ENCODE measurements at regions not wholly inside any gene's neighbourhood (a gene's known extent, or its start where the extent isn't known, plus 50 kb on each side); places are given as distances from the start of the nearest gene placed in this dataset.
"Not testable (repeated sequence)": the region's sequence is repeated elsewhere in the genome, so short reads cannot be mapped to it uniquely, and the experiment has no call there.

DNA sequence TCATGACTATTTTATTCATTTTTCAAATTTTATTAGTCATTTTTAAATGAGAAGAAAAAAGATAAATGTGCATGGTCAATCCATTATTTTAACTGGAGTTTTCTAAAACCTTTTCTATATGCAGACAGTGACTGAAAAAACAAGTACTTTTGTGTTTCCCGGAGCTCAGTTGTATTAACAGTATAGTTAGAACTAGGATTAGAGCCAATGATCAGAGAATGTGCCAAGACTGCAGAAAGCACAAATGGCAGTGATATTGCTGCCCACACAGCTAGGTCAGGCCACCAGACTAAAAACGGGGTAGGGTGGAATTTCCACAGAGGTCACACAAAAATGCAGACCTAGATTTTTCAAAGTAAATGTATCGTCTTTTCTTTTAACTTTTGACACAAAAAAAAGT lies 163.1 kb upstream of the GRIK3 start:
- H3K36me3 Mint-ChIP-seq (ENCODE audit: low read depth), result no peaks in the 10 kb centered on the region
- no peak overlapping the region for H3K27ac Mint-ChIP-seq
- POLR2A ChIA-PET, result interaction anchor here (0.7 kb wide), 1 partner anchor 391 kb away, joined by 3 read pairs; no protein-coding TSS in a partner anchor
- CTCF ChIA-PET, result no interaction called here
- DNase-seq (no peak), ATAC-seq (no peak)
- TF ChIP-seq, protein P1, sequence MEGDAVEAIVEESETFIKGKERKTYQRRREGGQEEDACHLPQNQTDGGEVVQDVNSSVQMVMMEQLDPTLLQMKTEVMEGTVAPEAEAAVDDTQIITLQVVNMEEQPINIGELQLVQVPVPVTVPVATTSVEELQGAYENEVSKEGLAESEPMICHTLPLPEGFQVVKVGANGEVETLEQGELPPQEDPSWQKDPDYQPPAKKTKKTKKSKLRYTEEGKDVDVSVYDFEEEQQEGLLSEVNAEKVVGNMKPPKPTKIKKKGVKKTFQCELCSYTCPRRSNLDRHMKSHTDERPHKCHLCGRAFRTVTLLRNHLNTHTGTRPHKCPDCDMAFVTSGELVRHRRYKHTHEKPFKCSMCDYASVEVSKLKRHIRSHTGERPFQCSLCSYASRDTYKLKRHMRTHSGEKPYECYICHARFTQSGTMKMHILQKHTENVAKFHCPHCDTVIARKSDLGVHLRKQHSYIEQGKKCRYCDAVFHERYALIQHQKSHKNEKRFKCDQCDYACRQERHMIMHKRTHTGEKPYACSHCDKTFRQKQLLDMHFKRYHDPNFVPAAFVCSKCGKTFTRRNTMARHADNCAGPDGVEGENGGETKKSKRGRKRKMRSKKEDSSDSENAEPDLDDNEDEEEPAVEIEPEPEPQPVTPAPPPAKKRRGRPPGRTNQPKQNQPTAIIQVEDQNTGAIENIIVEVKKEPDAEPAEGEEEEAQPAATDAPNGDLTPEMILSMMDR (IDR thresholded peaks at IDR 0.05), result no peak
- intact Hi-C loops (cut with micrococcal nuclease), result no loop called here
- H3K4me1 Mint-ChIP-seq (ENCODE audit: low read depth), result no peaks in the 10 kb centered on the region
- peaks cover 28% of the 10 kb centered on the region for H3K27me3 Mint-ChIP-seq
- peaks cover 2% of the 10 kb centered on the region for H3K9me3 Mint-ChIP-seq
- no peak overlapping the region for H3K4me3 Mint-ChIP-seq

DNA sequence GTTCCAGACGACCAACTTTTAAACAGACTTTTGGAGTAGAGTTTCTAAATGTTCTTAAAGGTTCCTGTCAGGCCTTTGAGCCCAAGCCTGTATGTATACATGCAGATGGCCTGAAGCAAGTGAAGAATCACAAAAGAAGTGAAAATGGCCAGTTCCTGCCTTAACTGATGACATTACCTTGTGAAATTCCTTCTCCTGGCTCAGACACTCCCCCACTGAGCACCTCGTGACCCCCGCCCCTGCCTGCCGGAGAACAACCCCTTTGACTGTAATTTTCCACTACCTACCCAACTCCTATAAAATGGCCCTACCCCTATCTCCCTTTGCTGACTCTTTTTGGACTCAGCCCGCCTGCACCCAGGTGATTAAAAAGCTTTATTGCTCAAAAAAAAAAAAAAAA lies 180.0 kb upstream of the GRIK3 start:
- POLR2A ChIA-PET; H3K27ac Mint-ChIP-seq; DNase-seq; intact Hi-C loops (cut with micrococcal nuclease); H3K9me3 Mint-ChIP-seq; ATAC-seq; H3K36me3 Mint-ChIP-seq (ENCODE audit: low read depth); H3K4me3 Mint-ChIP-seq; H3K4me1 Mint-ChIP-seq (ENCODE audit: low read depth); CTCF ChIA-PET: not testable (repeated sequence)
- peaks cover 14% of the 10 kb centered on the region for H3K27me3 Mint-ChIP-seq

DNA sequence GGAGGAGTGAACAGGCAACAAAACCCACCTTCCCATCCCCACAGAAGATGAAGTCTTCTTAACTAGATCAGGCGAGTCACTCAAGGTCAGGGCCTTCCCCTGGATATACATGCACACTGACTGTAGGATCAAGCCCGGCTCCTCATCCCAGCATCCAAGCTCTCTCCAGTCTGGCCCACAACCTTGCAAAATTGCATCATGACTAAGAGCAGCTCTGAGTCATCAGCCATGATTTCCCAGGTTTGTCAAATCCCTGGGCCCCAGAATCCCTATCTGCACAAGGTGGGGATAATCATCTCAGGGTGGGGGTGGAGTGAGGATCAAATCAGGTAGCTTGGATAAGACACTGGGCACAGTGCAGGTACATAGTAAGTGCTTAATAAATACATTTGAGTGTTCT lies 199.3 kb upstream of the GRIK3 start:
- CTCF ChIA-PET, result no interaction called here

DNA sequence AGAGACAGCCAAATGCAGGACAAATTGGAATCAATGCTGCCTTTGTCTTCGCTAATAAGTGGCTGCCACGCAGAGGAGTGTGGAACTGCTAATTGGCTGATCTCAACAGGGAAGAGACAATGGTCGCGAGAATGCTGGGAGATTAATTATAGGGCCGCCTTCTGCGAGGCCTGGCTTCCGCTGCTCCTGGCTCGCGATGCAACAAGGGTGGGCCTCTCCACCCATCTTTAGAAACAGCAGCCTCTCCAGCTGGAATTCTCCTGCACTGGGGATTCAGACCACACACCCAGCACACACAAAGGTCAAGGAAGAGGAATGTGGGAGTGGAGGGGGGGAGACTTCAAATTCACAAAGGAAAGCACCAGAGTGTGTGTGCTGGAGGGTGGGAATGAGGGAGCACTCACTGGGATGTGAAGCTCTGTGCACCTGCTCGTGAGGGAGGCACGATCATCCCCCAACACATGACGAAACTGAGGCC lies 200.7 kb upstream of the GRIK3 start:
- DNase-seq (no peak), ATAC-seq (no peak)
- Mint-ChIP-seq H3K27me3 (peaks cover 9% of the 10 kb centered on the region), H3K4me3 (no peak overlapping the region), H3K27ac (no peak overlapping the region), H3K4me1 (ENCODE audit: low read depth) (no peaks in the 10 kb centered on the region), H3K36me3 (ENCODE audit: low read depth) (no peaks in the 10 kb centered on the region), H3K9me3 (no peaks in the 10 kb centered on the region)
- intact Hi-C loops (cut with micrococcal nuclease), result no loop called here
- ChIA-PET POLR2A (no interaction called here), CTCF (no interaction called here)
- TF ChIP-seq, protein P1 (IDR thresholded peaks at IDR 0.05), result no peak

More for the DNA sequence above, 199.3 kb upstream of the GRIK3 start:
- ATAC-seq, result no peak
- POLR2A ChIA-PET, result no interaction called here
- DNase-seq, result no peak
- TF ChIP-seq, protein P1 (IDR thresholded peaks at IDR 0.05), result no peak
- no peak overlapping the region for H3K27ac Mint-ChIP-seq
- no peaks in the 10 kb centered on the region for H3K9me3 Mint-ChIP-seq
- H3K27me3 Mint-ChIP-seq, result peaks cover 9% of the 10 kb centered on the region
- no peaks in the 10 kb centered on the region for H3K36me3 Mint-ChIP-seq (ENCODE audit: low read depth)
- H3K4me3 Mint-ChIP-seq, result no peak overlapping the region
- intact Hi-C loops (cut with micrococcal nuclease), result no loop called here
- H3K4me1 Mint-ChIP-seq (ENCODE audit: low read depth), result no peaks in the 10 kb centered on the region

DNA sequence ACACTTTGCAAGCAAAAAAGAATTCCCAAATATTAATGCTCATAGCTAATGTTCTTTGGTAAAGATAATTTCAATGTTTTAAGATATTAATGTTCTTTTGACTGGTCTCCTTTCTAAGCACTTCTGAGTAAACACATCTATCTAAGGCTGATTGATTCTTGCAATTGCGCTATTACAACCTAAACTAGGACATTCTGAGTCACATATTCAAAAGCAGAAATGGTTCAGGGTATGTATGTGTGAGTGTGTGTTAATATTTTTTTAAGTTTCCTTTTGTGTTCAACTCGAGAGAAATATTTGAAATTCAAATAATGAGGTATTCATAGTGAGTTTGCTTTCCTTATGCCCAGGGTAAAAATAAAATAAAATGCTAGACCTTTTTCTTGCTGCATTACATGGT lies 203.6 kb upstream of the GRIK3 start:
- ChIA-PET CTCF (no interaction called here), POLR2A (no interaction called here)
- Mint-ChIP-seq H3K4me1 (ENCODE audit: low read depth) (no peaks in the 10 kb centered on the region), H3K36me3 (ENCODE audit: low read depth) (no peaks in the 10 kb centered on the region), H3K27ac (no peak overlapping the region), H3K9me3 (no peaks in the 10 kb centered on the region), H3K27me3 (peaks cover 10% of the 10 kb centered on the region), H3K4me3 (no peak overlapping the region)
- TF ChIP-seq, protein P1 (IDR thresholded peaks at IDR 0.05), result no peak
- DNase-seq (no peak), ATAC-seq (no peak)
- intact Hi-C loops (cut with micrococcal nuclease), result no loop called here
